K562 (cell line): ENCODE measurements at regions not wholly inside any gene's neighbourhood (a gene's known extent, or its start where the extent isn't known, plus 50 kb on each side); places are given as distances from the start of the nearest gene placed in this dataset.

Experiments used
- ATAC-seq: fragments of 200-7000 bp; cut with Tn5 transposase; 3 replicates; pipeline ENCODE4 v1.9.1; 2020; ENCODE audit warnings: moderate library complexity
- BruUV-seq: library from RNA; stranded (reverse); fragments of 400-500 nt; replicated peaks from 2 replicates; lab custom pipeline; 2021; lab: Mats Ljungman, UMichigan
- CTCF ChIA-PET: fragments of 300-600 bp; formaldehyde crosslinking; extraction: SDS; loops from one replicate; lab custom pipeline; 2021; ENCODE audit warnings: low intra/inter-chr PET ratio; lab: Yijun Ruan, JAX
- POLR2A ChIA-PET: fragments of 300-600, 350-650 bp; sonication (Branson Sonifier 250); formaldehyde crosslinking; extraction: SDS; loops from one replicate; lab custom pipeline; 2021; ENCODE audit warnings: antibody characterized with exemption, inconsistent platforms; lab: Yijun Ruan, JAX
- DNase-seq, 4 experiments: peaks; one replicate each; pipeline versions ENCODE4 v3.0.0 to v3.0.0-alpha.2; 2011 to 2018; ENCODE audit warnings: low spot score in 3 of 4, mixed read lengths in 3 of 4; ENCODE audit errors: extremely low read depth in 1 of 4
- FAIRE-seq: peaks from 2 replicates; lab custom pipeline; 2011; peaks lifted over from hg19 to GRCh38; lab: Jason Lieb, UNC
- H2AFZ ChIP-seq: 2 replicates; pipeline ENCODE4 v1.6.0; 2011; ENCODE audit warnings: low read depth, low read length, control low read depth, inconsistent platforms
- H3K27ac ChIP-seq: fragments of 200-600 bp; 3 replicates; pipeline ENCODE4 v1.8.0; 2011; ENCODE audit warnings: low read depth, mild to moderate bottlenecking, control low read depth, inconsistent platforms, low read length, moderate library complexity, mixed read lengths; ENCODE audit errors: extremely low read depth
- H3K27me3 ChIP-seq, 2 experiments: fragments of 300-600 bp in 1 of 2; 2 replicates in 1 of 2; 3 replicates in 1 of 2; pipeline versions ENCODE4 v1.6.0 to v1.8.0; 2011; ENCODE audit warnings: inconsistent platforms in 2 of 2, low read length in 2 of 2, mild to moderate bottlenecking in 1 of 2, mixed read lengths in 1 of 2, moderate library complexity in 1 of 2; ENCODE audit not compliant: control insufficient read depth in 2 of 2, insufficient read depth in 2 of 2
- H3K36me3 ChIP-seq: fragments of 300-600 bp; 3 replicates; pipeline ENCODE4 v1.8.0; 2011; ENCODE audit warnings: mild to moderate bottlenecking, low read length, inconsistent platforms; ENCODE audit not compliant: control insufficient read depth, insufficient read depth
- H3K4me1 ChIP-seq, 2 experiments: fragments of 200-600 bp in 1 of 2; replicated peaks in 1 of 2; 2 replicates in 1 of 2; 3 replicates in 1 of 2; pipeline versions ENCODE4 v1.5.1 to v1.8.0; 2011; ENCODE audit warnings: inconsistent platforms in 2 of 2, low read length in 2 of 2, mild to moderate bottlenecking in 1 of 2, mixed read lengths in 1 of 2, moderate library complexity in 1 of 2; ENCODE audit not compliant: control insufficient read depth in 2 of 2, insufficient read depth in 2 of 2
- H3K4me2 ChIP-seq: 2 replicates; pipeline ENCODE4 v1.6.1; 2011; ENCODE audit warnings: low read length, control low read depth, inconsistent platforms, mixed read lengths; ENCODE audit not compliant: insufficient read depth
- H3K4me3 ChIP-seq: fragments of 200-600 bp; sonication (generic), shearing (Covaris generic); 2 replicates; pipeline ENCODE4 v1.5.1; 2016; ENCODE audit warnings: control low read depth, inconsistent platforms
- H3K79me2 ChIP-seq: fragments of 200-600 bp; 3 replicates; pipeline ENCODE4 v1.8.0; 2011; ENCODE audit warnings: low read length, inconsistent platforms; ENCODE audit not compliant: control insufficient read depth, insufficient read depth
- H3K9ac ChIP-seq, 2 experiments: 2 replicates each; pipeline versions ENCODE4 v1.6.0 to v1.6.1; 2011; ENCODE audit warnings: low read depth in 2 of 2, low read length in 2 of 2, control low read depth in 1 of 2, inconsistent platforms in 1 of 2, mild to moderate bottlenecking in 1 of 2, mixed read lengths in 1 of 2; ENCODE audit not compliant: insufficient read depth in 1 of 2
- H3K9me1 ChIP-seq: one replicate; pipeline ENCODE4 v1.6.0; 2011; ENCODE audit warnings: inconsistent platforms, mild to moderate bottlenecking, low read length, moderate library complexity; ENCODE audit not compliant: control insufficient read depth, insufficient read depth
- H3K9me3 ChIP-seq: replicated peaks from 2 replicates; pipeline ENCODE4 v1.5.1; 2011; ENCODE audit warnings: low read depth, low read length, inconsistent platforms; ENCODE audit not compliant: control insufficient read depth, insufficient read depth
- H4K20me1 ChIP-seq: replicated peaks from 2 replicates; pipeline ENCODE4 v1.6.1; 2011; ENCODE audit warnings: low read length, inconsistent platforms, mixed read lengths; ENCODE audit not compliant: control insufficient read depth, insufficient read depth
- CBFA2T3 ChIP-seq: fragments of 450-650 bp; IDR thresholded peaks from 2 replicates; pipeline ENCODE4 v1.6.1; 2017
- CCAR2 ChIP-seq: fragments of 200-400 bp; formaldehyde crosslinking; IDR thresholded peaks from 2 replicates; pipeline ENCODE4 v1.6.1; 2017; ENCODE audit warnings: mild to moderate bottlenecking, low read depth, low read length
- HDAC2 ChIP-seq: fragments of 450-650 bp; IDR thresholded peaks from 2 replicates; pipeline ENCODE4 v1.6.1; 2016; ENCODE audit warnings: mild to moderate bottlenecking
- KLF10 ChIP-seq: fragments of 250-450 bp; sonication (Bioruptor Pico); IDR thresholded peaks from 2 replicates; pipeline ENCODE4 v1.6.1; 2021; ENCODE audit warnings: matching md5 sums
- RBM34 ChIP-seq: fragments of 200-400 bp; formaldehyde crosslinking; IDR thresholded peaks from 2 replicates; pipeline ENCODE4 v1.6.1; 2018; ENCODE audit warnings: low read length, borderline replicate concordance; ENCODE audit not compliant: insufficient read depth
- TAF1 ChIP-seq: IDR thresholded peaks from 2 replicates; pipeline ENCODE4 v1.6.1; 2011; ENCODE audit warnings: mild to moderate bottlenecking, low read length, moderate library complexity; ENCODE audit not compliant: insufficient read depth, control insufficient read depth, severe bottlenecking; ENCODE audit errors: extremely low read depth
- TRIM24 ChIP-seq, 2 experiments: fragments of 450-650 bp; IDR thresholded peaks; 2 replicates each; pipeline ENCODE4 v1.6.1; 2016
- ZC3H11A ChIP-seq: IDR thresholded peaks from 2 replicates; pipeline ENCODE4 v1.6.1; 2012; ENCODE audit warnings: low read depth, low read length, improper control_type of control experiment
- ZNF766 ChIP-seq: fragments of 200-800 bp; sonication (Bioruptor generic); conservative IDR thresholded peaks from 2 replicates; pipeline ENCODE4 v1.6.1; 2016; ENCODE audit warnings: missing genetic modification characterization, missing compliant biosample characterization
- WGBS: fragments of 100-300 bp; shearing (Covaris generic); methylation state at CpG from one replicate; pipeline ENCODE4 v1.1.6; 2016; ENCODE audit warnings: low coverage, mixed read lengths; ENCODE audit not compliant: insufficient coverage; ENCODE audit errors: missing lambda C conversion rate; 5-methylcytosine and 5-hydroxymethylcytosine counted together
- in situ Hi-C: fragments of 300-500 bp; cut with MboI; formaldehyde crosslinking; loops from 4 replicates; pipeline ENCODE4 v1.15.0; 2018; ENCODE audit warnings: inconsistent platforms, mixed read lengths
- intact Hi-C: fragments of 100-400 bp; cut with micrococcal nuclease; formaldehyde crosslinking; loops from 2 replicates; pipeline ENCODE4 v1.14.2; 2022
- TF ChIP-seq, protein P1 (sequence below): fragments of 250-450 bp; sonication (Bioruptor Pico); IDR thresholded peaks from 2 replicates; pipeline ENCODE4 v1.9.0; 2021; ENCODE audit warnings: mild to moderate bottlenecking, inconsistent platforms
- TF ChIP-seq, protein P2 (sequence below): sonication (generic); formaldehyde crosslinking; IDR thresholded peaks from 2 replicates; pipeline ENCODE4 v1.8.0; 2023; ENCODE audit warnings: mild to moderate bottlenecking, missing genetic modification reagents

GRCh38 chr4:28093071-28093470 lies 1232.4 kb downstream of the STIM2 start:
- Histone ChIP-seq H3K9ac (no peak overlapping the region), H3K4me1 (no peaks in the 10 kb centered on the region), H3K36me3 (no peaks in the 10 kb centered on the region), H3K4me3 (no peak overlapping the region), H3K4me2 (no peak overlapping the region), H3K9me3 (no peaks in the 10 kb centered on the region), H2AFZ (no peak overlapping the region), H3K27me3 (no peaks in the 10 kb centered on the region), H4K20me1 (no peaks in the 10 kb centered on the region), H3K79me2 (no peaks in the 10 kb centered on the region), H3K27ac (no peak overlapping the region), H3K9me1 (no peaks in the 10 kb centered on the region)
- POLR2A ChIA-PET = no interaction called here
- BruUV-seq = no TSS peak
- in situ Hi-C loops (no loop called here), intact Hi-C loops (no loop called here)
- CTCF ChIA-PET = no interaction called here
- DNase-seq (no peak), FAIRE-seq (no peak), ATAC-seq (no peak)
- WGBS = 3% methylated on average over 3 of the region's 3 CpGs
- no peak for TF ChIP-seq TRIM24 (IDR thresholded peaks at IDR 0.05)
- TF ChIP-seq CBFA2T3 = no peak
- no peak for TF ChIP-seq KLF10 (CRISPR knock-in tag)
- no peak for TF ChIP-seq CCAR2
- TF ChIP-seq, protein P1, sequence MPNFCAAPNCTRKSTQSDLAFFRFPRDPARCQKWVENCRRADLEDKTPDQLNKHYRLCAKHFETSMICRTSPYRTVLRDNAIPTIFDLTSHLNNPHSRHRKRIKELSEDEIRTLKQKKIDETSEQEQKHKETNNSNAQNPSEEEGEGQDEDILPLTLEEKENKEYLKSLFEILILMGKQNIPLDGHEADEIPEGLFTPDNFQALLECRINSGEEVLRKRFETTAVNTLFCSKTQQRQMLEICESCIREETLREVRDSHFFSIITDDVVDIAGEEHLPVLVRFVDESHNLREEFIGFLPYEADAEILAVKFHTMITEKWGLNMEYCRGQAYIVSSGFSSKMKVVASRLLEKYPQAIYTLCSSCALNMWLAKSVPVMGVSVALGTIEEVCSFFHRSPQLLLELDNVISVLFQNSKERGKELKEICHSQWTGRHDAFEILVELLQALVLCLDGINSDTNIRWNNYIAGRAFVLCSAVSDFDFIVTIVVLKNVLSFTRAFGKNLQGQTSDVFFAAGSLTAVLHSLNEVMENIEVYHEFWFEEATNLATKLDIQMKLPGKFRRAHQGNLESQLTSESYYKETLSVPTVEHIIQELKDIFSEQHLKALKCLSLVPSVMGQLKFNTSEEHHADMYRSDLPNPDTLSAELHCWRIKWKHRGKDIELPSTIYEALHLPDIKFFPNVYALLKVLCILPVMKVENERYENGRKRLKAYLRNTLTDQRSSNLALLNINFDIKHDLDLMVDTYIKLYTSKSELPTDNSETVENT = no peak

GRCh38 chr4:28101583-28101982 lies 1240.9 kb downstream of the STIM2 start:
- no peak overlapping the region for H3K4me2 ChIP-seq
- no peaks in the 10 kb centered on the region for H3K9me3 ChIP-seq
- no peaks in the 10 kb centered on the region for H3K27me3 ChIP-seq
- POLR2A ChIA-PET = no interaction called here
- no peak overlapping the region for H2AFZ ChIP-seq
- no peak for DNase-seq
- intact Hi-C loops = no loop called here
- CTCF ChIA-PET = no interaction called here
- H3K4me3 ChIP-seq = no peak overlapping the region
- no peak overlapping the region for H3K27ac ChIP-seq
- no peaks in the 10 kb centered on the region for H3K36me3 ChIP-seq
- WGBS = 0% methylated on average over 2 of the region's 2 CpGs
- no TSS peak for BruUV-seq
- no peaks in the 10 kb centered on the region for H3K79me2 ChIP-seq
- H3K9me1 ChIP-seq = no peaks in the 10 kb centered on the region
- FAIRE-seq = no peak
- in situ Hi-C loops = no loop called here
- no peak for ATAC-seq
- H4K20me1 ChIP-seq = no peaks in the 10 kb centered on the region
- no peaks in the 10 kb centered on the region for H3K4me1 ChIP-seq
- no peak overlapping the region for H3K9ac ChIP-seq
- TF ChIP-seq ZC3H11A (no peak), TAF1 (no peak), RBM34 (no peak), HDAC2 (no peak), ZNF766 (no peak)
- TF ChIP-seq, protein P2, sequence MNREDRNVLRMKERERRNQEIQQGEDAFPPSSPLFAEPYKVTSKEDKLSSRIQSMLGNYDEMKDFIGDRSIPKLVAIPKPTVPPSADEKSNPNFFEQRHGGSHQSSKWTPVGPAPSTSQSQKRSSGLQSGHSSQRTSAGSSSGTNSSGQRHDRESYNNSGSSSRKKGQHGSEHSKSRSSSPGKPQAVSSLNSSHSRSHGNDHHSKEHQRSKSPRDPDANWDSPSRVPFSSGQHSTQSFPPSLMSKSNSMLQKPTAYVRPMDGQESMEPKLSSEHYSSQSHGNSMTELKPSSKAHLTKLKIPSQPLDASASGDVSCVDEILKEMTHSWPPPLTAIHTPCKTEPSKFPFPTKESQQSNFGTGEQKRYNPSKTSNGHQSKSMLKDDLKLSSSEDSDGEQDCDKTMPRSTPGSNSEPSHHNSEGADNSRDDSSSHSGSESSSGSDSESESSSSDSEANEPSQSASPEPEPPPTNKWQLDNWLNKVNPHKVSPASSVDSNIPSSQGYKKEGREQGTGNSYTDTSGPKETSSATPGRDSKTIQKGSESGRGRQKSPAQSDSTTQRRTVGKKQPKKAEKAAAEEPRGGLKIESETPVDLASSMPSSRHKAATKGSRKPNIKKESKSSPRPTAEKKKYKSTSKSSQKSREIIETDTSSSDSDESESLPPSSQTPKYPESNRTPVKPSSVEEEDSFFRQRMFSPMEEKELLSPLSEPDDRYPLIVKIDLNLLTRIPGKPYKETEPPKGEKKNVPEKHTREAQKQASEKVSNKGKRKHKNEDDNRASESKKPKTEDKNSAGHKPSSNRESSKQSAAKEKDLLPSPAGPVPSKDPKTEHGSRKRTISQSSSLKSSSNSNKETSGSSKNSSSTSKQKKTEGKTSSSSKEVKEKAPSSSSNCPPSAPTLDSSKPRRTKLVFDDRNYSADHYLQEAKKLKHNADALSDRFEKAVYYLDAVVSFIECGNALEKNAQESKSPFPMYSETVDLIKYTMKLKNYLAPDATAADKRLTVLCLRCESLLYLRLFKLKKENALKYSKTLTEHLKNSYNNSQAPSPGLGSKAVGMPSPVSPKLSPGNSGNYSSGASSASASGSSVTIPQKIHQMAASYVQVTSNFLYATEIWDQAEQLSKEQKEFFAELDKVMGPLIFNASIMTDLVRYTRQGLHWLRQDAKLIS (CRISPR knock-in tag) = no peak
